DMS 273 (cell line): ENCODE measurements at regions not wholly inside any gene's neighbourhood (a gene's known extent, or its start where the extent isn't known, plus 50 kb on each side); places are given as distances from the start of the nearest gene placed in this dataset.
A peak's percentile ranks its signal among the peaks of the same experiment; 100 is the strongest.

ENCODE experiments used
- DNase-seq: peaks from one replicate; lab custom pipeline; 2025; ENCODE audit not compliant: unreplicated experiment; lab: John Stamatoyannopoulos, UW

DNA sequence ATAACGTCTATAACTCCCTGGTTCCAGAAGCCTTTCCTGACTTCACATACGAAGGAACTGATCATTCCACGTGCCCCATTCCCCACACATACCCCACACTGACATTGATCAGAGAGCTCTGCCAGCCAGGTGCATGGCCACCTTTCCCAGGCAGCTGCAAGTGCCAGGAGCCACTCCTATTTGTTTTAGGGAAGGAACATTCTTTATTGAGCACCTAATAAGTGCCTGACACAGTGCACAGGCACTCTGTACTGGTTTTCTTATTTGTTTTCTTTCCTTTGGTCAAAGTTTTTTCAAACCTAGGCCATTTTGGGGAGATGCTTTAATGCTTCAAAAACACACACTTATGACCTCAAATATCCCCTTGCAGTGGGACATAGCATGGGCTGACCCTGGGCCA, 50.0 kb downstream of the PITPNM2 start:
- DNase-seq = no peak

DNA sequence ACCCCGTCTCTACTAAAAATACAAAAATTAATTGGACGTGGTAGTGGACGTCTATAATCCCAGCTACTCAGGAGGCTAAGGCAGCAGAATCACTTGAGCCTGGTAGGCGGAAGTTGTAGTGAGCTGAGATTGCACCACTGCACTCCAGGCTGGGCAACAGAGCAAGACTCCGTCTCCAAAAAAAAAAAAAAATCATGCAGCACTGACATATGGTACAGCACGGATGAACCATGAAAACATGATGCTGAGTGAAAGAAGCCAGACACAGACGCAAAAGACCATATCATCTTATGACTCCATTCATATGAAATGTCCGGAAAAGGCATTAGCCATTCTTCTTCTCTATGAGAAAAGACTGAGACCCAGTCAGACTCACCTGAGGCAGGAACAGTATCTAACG, 50.4 kb downstream of the PITPNM2 start:
- DNase-seq = no peak

DNA sequence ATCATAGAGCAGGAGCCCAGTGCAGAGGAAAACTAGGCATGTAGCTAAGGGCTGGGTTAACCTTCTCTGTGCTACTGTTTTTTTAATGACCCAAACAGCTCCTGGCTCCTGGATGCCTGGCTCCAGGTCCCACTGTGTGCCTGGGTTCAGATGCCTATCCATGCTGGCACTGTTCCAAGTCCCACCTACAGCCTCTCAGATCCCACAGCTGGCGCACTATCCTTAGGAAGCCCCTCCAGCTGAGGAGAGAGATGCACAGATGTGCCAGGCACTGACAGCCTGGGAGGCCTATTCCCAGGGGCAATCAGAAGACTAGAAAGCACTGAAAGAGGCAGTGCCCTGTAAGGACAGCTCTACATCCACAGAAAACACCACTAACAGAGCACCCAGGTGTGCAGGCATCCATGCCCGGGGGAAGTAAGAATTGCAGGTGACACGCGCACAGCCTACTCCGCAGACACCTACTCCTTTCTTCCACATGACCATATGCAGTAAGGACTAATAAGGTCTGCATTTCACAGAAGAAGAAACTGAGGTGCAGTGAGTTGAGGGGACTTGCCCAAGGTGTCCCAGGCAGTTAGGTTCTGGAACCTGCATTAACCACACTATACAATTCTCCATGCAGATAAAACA, 51.2 kb downstream of the PITPNM2 start:
- peak; percentile 88 for DNase-seq

DNA sequence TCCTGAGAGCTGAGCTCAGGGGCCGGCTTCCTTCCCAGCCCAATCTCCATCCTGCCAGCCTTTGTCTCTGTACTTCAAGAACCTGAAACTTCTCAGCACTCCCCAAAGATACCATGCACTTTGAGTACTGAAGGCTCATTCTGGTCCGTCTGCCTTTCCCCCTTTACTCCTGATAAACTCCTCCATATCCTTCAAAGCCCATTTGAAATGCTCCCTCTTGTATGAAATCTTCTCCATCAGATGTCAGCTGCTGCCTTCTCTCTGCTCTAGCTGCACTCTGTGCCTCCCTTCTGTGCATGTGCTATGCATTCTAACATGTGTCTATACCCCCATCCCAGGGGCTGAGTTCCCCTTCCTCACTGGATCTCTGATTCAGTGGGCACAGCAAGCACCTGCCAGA, 52.1 kb downstream of the PITPNM2 start:
- peak; percentile 22 for DNase-seq

DNA sequence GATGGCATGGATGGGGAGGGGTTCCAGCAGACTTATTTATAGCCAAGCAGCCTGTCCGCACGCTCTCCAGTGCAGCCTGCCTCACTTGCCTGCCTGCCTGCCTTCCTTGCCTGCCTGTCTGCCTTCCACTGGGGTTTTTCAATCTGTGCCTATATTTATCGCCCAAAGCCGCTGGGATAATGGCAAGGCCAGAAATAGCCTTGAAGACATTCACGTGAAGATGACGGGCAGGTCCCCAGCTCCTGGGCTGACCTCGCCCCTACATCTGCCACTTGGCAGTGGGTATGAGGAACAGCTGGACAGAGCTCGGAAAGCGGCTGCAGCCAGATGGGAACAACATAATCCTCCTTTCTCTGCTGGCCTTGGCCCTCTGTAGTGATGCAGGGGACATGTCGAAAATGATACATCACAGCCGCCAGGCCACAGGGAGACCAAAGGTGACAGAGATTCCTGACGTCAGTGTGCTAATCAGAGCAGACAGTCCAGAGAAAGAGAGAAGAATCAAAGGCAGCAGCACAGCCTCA, 53.3 kb downstream of the PITPNM2 start:
- DNase-seq = peak; percentile 97

DNA sequence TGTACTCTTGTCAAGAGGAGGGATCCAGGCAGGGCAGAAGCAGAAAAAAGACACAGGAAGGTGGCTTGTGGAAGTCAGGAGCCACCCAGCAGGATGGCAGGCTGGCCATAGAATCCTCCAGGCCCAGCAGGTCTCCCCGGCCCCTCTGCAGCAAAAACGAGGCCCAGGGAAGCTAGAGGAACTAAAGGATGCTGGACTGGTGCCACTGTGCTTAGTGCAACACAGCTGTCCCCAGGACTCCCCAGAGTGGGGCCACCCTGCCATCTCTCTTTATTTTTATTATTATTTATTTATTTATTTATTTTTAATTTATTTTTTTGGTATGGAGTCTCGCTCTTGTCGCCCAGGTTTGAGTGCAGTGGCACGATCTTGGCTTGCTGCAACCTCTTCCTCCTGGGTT, 54.1 kb downstream of the PITPNM2 start:
- peak; percentile 35 for DNase-seq

DNA sequence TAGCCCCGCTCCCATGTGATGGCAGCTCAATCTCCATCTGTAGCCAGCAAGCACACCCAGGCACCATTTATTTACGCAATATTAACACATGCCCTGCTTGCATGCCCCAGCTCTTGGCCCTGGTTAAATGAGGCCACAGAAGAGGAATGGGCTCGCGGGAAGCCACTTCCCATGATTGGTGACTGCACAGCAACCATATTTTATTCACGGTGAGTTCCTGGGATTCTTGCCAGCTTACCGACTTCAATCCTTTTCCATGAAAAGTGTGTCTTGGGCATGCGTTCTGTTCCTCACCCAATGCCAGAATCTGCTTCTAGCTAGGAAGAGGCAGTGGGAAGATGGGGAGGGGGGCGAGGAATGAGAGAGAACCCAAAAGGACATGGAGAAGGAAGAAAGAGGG, 54.7 kb downstream of the PITPNM2 start:
- DNase-seq = peak; percentile 35

DNA sequence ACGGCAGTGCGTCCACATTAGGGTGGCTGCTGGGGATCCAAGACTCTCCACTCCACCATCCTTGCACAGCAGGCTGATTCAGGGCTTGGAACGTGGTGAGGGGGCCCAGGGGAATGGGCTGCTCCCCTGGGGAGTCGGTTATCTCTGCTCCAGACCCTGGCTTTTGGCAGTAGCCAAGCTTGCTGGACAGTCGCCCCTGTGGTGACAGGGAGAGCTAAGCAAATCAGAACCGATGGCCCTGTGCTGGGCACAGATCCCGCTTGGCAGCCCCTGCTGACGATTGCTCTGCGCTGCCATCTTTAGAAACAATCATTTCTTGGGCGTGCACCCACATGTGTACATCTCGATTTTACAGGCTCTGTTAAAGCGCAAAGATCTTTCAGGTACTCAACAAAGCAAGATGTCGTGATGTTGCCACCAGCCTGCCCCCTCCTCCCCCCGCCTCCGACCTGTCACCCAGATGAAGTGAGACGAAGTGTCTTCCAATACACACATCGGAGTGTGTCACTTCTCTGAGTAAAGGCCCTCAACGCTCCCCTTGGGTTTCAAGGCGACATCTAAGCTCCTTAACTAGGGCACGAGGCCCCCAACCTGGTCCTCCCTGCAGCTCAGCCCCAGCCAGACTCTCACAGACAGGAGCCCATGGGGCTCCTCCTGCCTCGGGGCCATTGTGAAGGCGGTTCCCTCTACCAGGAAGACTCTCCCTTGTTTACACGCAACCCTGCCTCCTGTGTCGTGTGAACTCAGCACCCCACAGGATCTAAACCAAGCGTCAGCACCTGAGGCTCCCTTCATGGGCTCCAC, 55.6 kb downstream of the PITPNM2 start:
- DNase-seq = no peak

DNA sequence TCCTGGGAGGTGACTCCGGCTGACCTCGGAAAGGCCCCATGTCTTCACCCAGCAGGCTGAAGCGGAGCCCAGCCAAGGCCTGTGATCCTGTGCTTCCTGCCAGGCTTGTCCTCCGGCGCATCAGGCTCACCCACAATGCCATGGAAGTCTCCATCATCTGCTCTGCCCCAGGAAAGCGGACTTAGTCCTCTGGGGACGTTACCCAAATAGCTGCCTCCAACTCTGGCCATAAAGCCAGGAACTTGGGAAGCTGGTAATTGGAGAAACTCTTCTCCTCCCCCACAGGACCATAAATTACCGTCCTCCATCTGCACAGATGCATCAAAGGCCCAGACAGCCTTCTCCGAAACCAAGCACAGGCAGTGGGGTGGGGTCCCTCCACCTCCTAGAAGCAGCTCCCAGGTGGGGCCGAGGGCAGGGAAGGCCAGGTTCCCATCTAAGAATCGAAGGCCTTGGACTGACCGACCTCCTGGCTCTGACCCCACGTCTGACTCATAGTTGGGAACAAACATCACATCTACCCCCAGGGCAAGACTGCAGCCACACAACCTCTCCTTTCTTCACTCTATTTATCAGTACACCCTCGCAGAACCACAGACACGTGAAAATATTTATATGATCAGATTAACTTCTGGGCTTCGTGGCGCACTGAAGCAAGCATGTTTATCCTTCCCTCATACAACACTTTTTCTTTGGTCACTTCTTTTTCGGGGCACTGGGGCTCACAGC, 56.4 kb downstream of the PITPNM2 start:
- peak; percentile 61 for DNase-seq

DNA sequence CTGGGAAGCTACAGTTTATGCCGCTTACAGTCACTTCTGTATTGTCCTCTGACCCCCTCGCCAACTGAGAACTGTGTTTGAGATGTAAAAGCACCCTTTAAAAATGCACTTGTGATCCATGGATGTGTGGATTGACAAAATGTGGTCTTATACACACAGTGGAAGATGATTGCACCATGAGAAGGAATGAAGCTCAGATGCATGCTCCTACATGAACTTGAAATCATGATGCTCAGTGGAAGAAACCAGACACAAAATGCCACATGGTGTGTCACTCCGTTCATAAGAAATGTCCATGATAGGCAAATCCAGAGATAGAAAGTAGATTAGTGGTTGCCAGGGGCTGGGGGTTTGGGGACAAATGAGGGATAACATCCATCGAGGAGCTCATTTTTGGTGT, 58.0 kb downstream of the PITPNM2 start:
- DNase-seq = no peak

DNA sequence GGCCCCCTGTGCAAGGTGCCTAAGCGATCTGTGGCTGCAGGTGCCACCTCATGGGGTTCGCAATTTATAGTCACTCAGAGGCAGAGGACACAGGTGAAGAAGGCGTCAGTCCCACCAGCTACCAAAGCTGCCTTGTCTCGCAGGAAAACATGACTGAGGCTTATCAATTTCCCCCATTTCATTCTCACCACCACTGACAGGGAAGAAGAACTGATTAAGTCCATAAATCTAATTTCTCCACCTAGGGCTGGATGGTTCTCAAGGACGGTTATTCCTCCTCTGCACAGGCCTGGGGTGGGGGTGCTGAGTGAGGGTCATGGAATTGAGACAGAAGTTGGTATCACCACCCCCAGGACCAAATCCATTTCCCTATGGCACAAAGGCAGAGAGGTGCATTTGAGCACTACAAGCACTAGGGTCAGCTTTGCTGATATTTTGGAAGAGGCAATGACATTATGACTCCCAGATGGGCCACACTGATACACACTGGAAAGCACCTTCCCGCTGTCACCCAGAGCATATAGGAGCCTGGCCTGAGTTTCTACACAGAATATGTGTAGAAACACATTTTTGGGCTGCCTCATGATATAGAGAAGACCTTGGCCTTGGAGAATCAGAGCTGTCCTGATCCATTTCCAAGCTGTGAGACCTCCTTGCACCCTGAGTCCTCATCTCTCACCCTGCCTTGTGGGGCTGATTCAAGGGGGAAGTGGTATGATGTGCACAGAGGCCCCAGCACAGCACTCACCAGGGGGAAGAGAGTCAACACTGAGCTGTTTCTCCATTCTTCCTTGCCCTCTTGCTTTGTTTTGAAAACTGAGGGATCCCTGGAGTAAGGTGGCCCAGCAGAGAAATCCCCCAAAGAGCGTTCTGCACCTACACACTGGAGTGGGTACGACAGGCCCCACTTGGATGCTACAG, 59.4 kb downstream of the PITPNM2 start:
- DNase-seq = no peak

DNA sequence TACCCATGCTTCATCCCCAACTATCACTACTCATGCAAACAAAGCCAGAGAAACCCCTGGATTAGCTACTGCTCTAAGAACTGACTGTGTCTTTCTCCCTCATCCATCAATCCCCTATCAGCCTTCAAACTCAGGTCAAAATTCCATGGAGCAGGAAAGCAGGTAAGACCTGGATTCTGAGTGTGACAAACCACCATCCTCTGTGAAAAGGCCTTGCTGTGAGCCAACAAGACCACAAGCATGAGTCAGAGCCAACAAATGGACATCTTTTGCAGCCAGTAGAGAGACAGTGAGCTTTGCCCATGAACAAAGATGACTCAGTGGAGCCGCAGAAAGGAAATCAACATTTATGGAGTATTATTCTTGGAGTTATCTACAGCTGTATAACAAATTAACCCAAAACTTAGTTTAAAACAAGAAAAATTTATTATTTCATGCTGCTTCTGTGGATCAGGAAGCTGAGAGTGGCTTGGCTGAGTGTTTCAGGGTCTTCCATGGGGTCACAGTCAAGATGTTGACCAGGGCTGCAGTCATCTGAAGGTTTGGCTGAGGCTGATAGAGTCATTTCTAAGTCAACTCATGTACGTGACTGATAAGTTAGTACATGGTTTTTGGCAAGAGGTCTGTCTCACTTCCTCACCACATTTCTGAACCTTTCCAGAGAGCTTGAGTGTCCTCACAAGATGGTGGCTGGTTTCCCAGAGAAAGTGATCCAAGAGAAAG, 61.1 kb downstream of the PITPNM2 start:
- DNase-seq = no peak

DNA sequence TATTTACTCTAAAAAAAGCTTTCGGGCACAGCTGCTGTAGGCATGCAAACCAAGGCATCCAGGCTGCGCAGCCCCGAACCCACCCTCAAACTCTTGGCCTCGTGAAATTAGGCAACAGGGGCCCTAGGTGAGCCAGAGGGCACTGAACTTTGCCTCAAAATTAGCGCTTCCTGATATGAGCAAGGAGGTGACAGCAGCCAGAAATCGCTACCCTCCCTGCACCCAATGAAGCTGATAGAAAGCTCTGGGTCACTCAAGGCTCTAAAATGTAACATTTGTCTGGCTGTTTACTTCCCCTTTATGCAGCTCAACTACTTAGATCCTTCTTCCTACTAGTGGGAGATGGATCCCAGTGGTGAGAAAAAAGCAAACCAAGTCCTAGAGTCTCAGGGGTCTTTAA, 61.8 kb downstream of the PITPNM2 start:
- no peak for DNase-seq

DNA sequence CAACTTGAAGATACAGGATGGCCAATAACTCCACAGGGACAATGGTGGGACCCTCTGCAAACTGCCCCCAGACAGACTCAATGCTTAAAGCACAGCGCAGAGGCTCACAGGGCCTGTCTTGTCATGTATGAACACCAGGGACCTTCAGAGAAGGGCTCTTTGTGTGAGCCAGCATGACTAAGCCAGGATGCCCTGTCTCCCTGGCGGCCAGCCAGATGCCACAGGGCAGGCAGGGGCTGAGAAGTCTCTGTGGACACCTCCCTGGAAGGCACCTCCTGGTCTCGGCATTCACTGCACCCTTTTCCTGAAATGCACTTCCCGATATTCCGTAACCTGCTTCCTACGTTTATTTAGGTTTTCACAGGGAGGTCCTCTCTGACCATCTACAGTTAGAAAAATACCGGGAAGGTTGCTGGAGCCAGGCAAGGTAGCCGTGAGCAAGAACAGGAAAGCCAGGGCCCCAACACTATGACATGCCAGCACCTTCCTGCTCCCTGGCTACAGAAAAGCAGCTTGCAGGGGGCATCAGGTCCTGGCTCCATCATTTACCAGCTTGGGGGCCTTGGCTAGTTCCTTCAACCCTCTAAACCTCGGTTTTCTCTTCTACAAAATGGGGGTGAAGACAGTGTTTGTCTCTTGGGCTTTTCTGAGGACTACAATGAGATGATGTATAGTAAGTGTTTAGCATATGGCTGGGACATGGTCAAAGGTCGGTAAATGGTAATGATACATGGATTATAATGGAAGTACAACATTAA, 65.0 kb downstream of the PITPNM2 start:
- peak; percentile 65 for DNase-seq

DNA sequence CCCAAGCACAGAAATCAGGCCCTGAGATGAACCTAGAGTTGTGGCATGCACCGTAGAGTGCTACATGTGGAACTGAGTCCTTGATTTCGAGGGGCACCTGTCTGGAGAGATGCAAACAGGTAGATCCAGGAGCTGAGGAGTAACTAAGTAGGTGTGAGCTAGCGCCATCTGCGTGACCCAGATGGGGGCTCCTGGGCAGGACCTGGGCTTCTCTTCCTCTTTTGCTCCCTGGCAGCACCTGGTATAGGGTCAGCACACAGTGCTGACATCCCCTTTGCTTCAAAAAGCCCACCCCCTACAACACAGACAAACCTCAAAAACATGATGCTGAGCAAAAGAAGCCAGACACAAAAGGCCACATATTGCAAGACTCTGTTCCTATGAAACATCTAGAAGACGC, 65.8 kb downstream of the PITPNM2 start:
- no peak for DNase-seq

DNA sequence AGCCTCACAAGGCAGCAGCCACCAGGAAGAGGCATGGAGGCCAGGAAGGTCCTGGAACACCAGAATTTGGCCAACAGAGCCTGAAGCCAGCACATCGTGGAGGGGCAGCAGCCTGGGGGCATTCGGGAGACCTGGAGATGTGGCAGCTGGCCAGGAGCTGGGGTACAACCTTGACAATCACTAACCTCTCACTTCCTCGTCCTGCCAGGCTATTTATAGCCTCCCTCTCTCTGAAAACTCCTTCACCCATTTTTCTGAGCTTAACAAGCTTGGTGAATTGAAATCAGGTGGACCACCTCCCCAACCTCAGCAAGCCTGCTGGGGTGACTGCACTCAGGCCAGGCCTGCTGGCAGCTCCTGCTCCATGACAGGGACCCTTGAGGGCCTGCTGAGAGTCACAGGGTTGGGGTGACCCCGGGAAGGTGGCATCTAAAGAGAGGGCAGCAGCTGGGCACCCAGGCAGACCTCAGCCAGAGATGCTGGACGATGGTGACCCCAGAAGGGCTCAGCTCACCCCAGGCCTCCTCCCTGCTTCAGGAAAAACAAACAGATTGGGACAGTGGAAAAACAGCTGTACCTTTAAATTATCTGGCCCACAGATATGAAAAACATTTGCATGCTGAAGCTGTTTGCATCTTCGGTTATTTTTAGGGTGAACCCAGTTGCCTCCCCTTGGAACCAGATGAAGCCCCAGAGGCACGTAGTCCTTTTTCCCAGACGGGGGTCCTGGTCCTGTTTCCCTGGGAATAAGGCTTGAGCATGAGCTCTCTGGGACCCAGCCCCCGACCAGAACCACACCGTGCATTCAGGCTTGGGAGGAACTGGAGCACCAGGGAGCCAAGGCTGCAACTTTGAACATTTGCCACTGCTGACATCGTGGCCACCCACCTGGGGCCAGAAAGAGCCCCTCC, 67.0 kb downstream of the PITPNM2 start:
- DNase-seq = no peak

DNA sequence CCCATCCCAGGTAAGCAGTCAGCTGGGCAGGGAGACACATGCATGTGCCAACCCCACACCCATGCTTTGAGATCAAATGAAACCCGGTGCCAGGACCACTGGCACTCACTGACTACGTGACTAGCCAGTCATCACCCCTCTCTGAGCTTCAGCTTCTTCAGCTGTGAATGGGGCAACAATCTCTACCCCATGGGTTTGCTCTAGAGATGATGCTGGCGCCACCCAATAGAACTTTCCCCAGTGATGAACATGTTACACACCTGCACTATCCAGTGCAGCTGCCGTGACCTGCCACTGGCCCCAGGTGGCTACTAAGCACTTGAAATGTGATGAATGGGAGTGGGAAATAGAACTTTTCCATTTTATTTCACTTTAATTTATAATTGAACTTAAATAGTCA, 70.3 kb downstream of the PITPNM2 start:
- DNase-seq = no peak

DNA sequence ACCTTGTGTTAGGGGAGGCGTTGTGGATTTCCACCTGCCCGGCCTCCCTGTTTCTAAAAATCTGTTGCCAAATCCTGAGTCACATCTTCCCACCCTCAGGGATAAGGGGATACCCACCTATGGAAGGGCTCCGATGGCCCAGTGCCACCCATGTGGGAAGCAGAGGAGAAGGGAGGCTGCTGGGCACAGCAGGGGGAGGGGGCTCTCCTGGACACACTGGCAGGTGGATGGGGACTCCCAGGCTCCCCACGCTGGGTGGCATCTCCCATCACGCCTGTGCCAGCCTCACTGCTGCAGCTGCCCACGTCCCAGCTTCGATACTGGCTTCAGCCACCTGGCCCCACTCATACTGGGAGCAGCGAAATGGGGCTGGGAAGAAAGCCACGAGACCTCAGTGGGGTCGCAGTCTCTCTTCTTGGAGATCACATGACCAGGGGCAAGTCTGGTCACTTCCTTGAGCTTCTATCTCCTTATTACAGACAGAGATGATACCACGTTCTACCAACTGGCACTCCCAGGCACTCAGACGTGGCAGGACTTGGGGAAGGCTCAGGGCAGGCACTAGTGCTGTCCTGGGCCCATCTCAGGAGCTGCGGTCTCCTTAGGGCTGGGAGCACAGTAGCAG, 72.2 kb downstream of the PITPNM2 start:
- DNase-seq = peak; percentile 46
